ENCODE measurements at regions not wholly inside any gene's neighbourhood (a gene's known extent, or its start where the extent isn't known, plus 50 kb on each side); places are given as distances from the start of the nearest gene placed in this dataset.
"Not testable (repeated sequence)": the region's sequence is repeated elsewhere in the genome, so short reads cannot be mapped to it uniquely, and the experiment has no call there.

DNA sequence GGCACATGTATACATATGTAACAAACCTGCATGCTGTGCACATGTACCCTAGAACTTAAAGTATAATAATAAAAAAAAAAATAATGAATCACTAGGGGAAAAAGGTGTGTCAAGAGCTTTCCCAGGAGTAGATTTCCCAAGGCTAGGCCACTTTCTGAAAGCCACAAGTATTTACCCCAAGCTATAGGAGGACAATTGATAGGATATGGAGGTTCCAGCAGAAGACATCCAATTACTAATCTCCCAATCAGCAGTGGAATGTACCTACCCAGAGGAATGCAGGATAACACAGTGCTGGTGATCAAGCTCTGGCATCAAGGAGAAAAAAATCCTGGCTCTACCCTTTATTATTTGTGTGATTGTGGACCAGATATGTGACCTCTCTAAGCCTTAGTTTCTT is 562.7 kb downstream of the RFPL4B start:
- no peak overlapping the region for H3K4me3 ChIP-seq (ENCODE audit: low read length in 2 of 2)
- no peak for DNase-seq (ENCODE audit: low read depth in 6 of 9, low spot score in 9 of 9)

DNA sequence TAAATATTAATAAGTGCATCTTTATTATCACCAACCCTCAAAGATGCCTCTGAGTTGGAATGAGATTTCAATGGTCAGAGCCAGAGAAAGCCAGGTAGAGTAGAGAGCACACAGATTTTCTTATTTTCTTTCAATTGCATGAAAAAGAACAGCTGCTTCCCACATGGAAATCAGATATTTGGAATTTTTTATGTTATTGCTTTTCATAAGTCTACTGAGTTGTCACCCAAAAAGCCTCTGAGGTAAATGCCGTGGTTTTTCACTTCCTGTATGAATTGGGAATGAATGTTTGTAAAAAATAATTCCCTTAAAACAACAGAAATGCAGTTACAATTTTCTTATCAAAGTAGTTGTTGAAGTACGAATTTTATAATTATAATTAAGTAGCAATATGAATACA is 563.1 kb downstream of the RFPL4B start:
- no peaks in the 10 kb centered on the region for H3K4me1 ChIP-seq (ENCODE audit: control insufficient read depth in 2 of 2, insufficient read depth in 2 of 2, low read length in 2 of 2)
- H3K27me3 ChIP-seq (ENCODE audit: control insufficient read depth in 2 of 2, insufficient read depth in 1 of 2, low read length in 1 of 2): no peaks in the 10 kb centered on the region
- DNase-seq (ENCODE audit: low read depth in 6 of 9, low spot score in 9 of 9): no peak
- no peak overlapping the region for H3K4me3 ChIP-seq (ENCODE audit: low read length in 2 of 2)
- no peaks in the 10 kb centered on the region for H3K36me3 ChIP-seq (ENCODE audit: control insufficient read depth in 2 of 2, insufficient read depth in 2 of 2, low read length in 1 of 2)
- 39% methylated on average over 2 of the region's 2 CpGs for WGBS
- H3K27ac ChIP-seq (ENCODE audit: low read depth in 1 of 2, low read length in 1 of 2): no peak overlapping the region
- no peaks in the 10 kb centered on the region for H3K9me3 ChIP-seq (ENCODE audit: control insufficient read depth in 2 of 2, insufficient read depth in 1 of 2, low read length in 1 of 2)

More for the DNA sequence above, 562.7 kb downstream of the RFPL4B start:
- H3K4me1 ChIP-seq (ENCODE audit: control insufficient read depth in 2 of 2, insufficient read depth in 2 of 2, low read length in 2 of 2): no peaks in the 10 kb centered on the region
- H3K27ac ChIP-seq (ENCODE audit: low read depth in 1 of 2, low read length in 1 of 2): no peak overlapping the region
- H3K27me3 ChIP-seq (ENCODE audit: control insufficient read depth in 2 of 2, insufficient read depth in 1 of 2, low read length in 1 of 2): no peaks in the 10 kb centered on the region
- no peaks in the 10 kb centered on the region for H3K36me3 ChIP-seq (ENCODE audit: control insufficient read depth in 2 of 2, insufficient read depth in 2 of 2, low read length in 1 of 2)
- H3K9me3 ChIP-seq (ENCODE audit: control insufficient read depth in 2 of 2, insufficient read depth in 1 of 2, low read length in 1 of 2): no peaks in the 10 kb centered on the region

DNA sequence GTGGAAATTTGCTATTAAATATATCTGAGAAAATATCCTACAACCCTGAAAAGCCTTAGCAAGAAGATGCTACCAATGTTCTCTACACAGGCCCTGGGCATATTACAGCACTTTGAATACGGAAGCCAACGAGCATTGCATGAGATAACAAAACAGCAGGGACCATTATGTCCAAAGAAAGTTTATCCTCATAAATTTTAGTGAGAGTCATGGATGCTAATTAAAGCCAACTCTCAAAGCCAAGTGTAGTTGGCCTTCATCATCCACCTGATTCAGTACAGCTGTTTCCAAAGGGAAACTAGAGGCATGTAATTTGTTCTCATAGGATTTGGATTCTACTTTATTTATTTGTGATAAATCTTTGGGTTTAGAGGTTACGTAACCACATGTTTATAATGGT is 564.8 kb downstream of the RFPL4B start:
- Histone ChIP-seq H3K36me3 (ENCODE audit: control insufficient read depth in 2 of 2, insufficient read depth in 2 of 2, low read length in 1 of 2) (no peaks in the 10 kb centered on the region), H3K4me1 (ENCODE audit: control insufficient read depth in 2 of 2, insufficient read depth in 2 of 2, low read length in 2 of 2) (no peaks in the 10 kb centered on the region), H3K4me3 (ENCODE audit: low read length in 2 of 2) (no peak overlapping the region), H3K27ac (ENCODE audit: low read depth in 1 of 2, low read length in 1 of 2) (no peak overlapping the region), H3K9me3 (ENCODE audit: control insufficient read depth in 2 of 2, insufficient read depth in 1 of 2, low read length in 1 of 2) (no peaks in the 10 kb centered on the region), H3K27me3 (ENCODE audit: control insufficient read depth in 2 of 2, insufficient read depth in 1 of 2, low read length in 1 of 2) (no peaks in the 10 kb centered on the region)
- WGBS: 76% methylated on average over 3 of the region's 3 CpGs
- DNase-seq (ENCODE audit: low read depth in 6 of 9, low spot score in 9 of 9): no peak

DNA sequence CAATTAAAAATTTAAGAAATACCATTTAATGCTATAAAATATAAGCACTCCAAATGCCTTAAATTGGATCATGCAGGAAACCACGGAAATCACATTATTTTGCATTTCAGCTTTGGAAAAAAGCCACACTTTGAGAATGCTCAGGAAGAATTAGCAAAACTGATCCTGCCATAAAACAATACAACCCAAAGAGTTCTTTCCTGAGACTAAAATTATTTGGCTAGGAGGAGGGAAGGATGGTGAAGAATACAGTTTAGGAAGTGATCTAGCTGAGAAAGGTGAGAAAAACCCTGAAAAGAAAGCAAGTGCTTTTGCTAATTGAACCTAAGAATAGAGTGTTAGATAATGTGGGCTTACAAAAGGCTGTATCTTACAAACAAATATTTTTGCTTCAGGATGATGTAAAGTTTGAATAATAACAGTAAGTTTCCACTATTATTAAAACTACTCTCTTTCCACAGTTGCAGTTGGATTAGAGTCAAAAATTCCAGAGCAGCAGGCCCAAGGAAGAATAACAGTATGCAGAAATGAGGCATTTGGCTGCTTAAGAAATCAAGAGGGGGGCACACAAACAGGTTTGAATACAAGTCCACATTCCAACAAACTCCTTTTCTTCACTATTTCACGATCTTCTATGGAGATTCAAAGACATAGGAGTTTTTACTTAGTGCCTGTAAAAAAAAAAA is 565.4 kb downstream of the RFPL4B start:
- no peak for DNase-seq (ENCODE audit: low read depth in 6 of 9, low spot score in 9 of 9)
- Histone ChIP-seq H3K36me3 (ENCODE audit: control insufficient read depth in 2 of 2, insufficient read depth in 2 of 2, low read length in 1 of 2) (no peaks in the 10 kb centered on the region), H3K4me1 (ENCODE audit: control insufficient read depth in 2 of 2, insufficient read depth in 2 of 2, low read length in 2 of 2) (no peaks in the 10 kb centered on the region), H3K27me3 (ENCODE audit: control insufficient read depth in 2 of 2, insufficient read depth in 1 of 2, low read length in 1 of 2) (no peaks in the 10 kb centered on the region), H3K9me3 (ENCODE audit: control insufficient read depth in 2 of 2, insufficient read depth in 1 of 2, low read length in 1 of 2) (no peaks in the 10 kb centered on the region), H3K4me3 (ENCODE audit: low read length in 2 of 2) (no peak overlapping the region), H3K27ac (ENCODE audit: low read depth in 1 of 2, low read length in 1 of 2) (no peak overlapping the region)
- 83% methylated on average over 2 of the region's 2 CpGs for WGBS

DNA sequence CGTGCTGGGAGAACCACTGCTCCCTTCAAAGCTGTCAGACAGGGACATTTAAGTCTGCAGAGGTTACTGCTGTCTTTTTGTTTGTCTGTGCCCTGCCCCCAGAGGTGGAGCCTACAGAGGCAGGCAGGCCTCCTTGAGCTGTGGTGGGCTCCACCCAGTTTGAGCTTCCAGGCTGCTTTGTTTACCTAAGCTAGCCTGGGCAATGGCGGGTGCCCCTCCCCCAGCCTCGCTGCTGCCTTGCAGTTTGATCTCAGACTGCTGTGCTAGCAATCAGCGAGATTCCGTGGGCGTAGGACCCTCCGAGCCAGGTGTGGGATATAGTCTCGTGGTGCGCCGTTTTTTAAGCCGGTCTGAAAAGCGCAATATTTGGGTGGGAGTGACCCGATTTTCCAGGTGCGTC is 572.6 kb downstream of the RFPL4B start:
- not testable (repeated sequence) for H3K4me3 ChIP-seq (ENCODE audit: low read length in 2 of 2); H3K9me3 ChIP-seq (ENCODE audit: control insufficient read depth in 2 of 2, insufficient read depth in 1 of 2, low read length in 1 of 2); H3K27me3 ChIP-seq (ENCODE audit: control insufficient read depth in 2 of 2, insufficient read depth in 1 of 2, low read length in 1 of 2); DNase-seq (ENCODE audit: low read depth in 6 of 9, low spot score in 9 of 9); H3K27ac ChIP-seq (ENCODE audit: low read depth in 1 of 2, low read length in 1 of 2); H3K4me1 ChIP-seq (ENCODE audit: control insufficient read depth in 2 of 2, insufficient read depth in 2 of 2, low read length in 2 of 2); H3K36me3 ChIP-seq (ENCODE audit: control insufficient read depth in 2 of 2, insufficient read depth in 2 of 2, low read length in 1 of 2)
- 86% methylated on average over 5 of the region's 14 CpGs for WGBS

DNA sequence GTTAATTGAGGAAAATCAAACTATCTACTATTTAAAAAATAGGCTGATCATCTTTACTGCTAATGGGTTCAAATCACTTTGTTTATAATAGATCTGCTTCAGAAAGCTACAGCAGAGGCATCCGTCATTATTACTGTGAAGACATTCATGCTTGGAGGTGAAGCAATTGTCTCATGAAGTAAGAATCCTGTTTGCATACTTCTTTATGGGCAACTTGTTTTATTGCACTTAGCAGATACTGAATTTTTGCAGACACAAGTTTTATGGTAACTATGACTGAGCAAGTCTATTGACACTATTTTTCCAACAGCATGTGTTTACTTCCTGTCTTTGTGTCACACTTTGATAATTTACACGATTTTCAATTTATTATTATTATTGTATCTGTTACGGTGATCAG is 573.9 kb downstream of the RFPL4B start:
- H3K4me1 ChIP-seq (ENCODE audit: control insufficient read depth in 2 of 2, insufficient read depth in 2 of 2, low read length in 2 of 2): no peaks in the 10 kb centered on the region
- no peaks in the 10 kb centered on the region for H3K36me3 ChIP-seq (ENCODE audit: control insufficient read depth in 2 of 2, insufficient read depth in 2 of 2, low read length in 1 of 2)
- H3K4me3 ChIP-seq (ENCODE audit: low read length in 2 of 2): no peak overlapping the region
- H3K27ac ChIP-seq (ENCODE audit: low read depth in 1 of 2, low read length in 1 of 2): no peak overlapping the region
- no peak for DNase-seq (ENCODE audit: low read depth in 6 of 9, low spot score in 9 of 9)
- WGBS: 95% methylated on average over 3 of the region's 3 CpGs
- no peaks in the 10 kb centered on the region for H3K27me3 ChIP-seq (ENCODE audit: control insufficient read depth in 2 of 2, insufficient read depth in 1 of 2, low read length in 1 of 2)
- no peaks in the 10 kb centered on the region for H3K9me3 ChIP-seq (ENCODE audit: control insufficient read depth in 2 of 2, insufficient read depth in 1 of 2, low read length in 1 of 2)

DNA sequence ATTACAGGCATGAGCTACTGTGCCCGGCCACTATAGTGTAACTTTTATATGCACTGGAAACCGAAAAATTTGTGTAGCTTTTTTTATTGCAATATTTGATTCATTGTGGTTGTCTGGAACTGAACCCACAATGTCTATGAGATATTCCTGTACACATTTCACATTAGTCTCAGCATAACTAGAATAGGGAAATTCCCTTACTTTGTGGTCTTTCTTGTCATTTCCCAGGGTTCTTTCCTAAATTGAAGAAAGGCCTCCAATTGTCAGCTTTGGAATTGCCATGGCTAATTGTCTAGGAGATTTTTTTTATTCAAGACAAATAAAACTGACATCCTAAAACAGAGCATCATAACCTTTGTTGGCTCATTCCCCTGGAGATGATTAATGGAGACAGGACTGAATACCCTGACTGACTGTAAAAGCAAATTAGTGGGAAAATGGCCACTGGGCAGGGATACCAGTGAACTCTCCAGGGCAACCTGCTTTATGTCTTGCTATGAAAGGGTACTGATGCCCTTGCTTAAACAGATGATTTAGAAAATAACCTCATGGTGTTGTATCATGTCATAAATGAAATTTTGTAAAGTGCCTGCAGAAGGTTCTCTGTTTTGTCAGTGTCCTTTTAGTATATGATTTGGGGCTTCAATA is 576.9 kb downstream of the RFPL4B start:
- H3K27ac ChIP-seq (ENCODE audit: low read depth in 1 of 2, low read length in 1 of 2): no peak overlapping the region
- WGBS: 95% methylated on average over 2 of the region's 2 CpGs
- H3K4me3 ChIP-seq (ENCODE audit: low read length in 2 of 2): no peak overlapping the region
- no peaks in the 10 kb centered on the region for H3K9me3 ChIP-seq (ENCODE audit: control insufficient read depth in 2 of 2, insufficient read depth in 1 of 2, low read length in 1 of 2)
- H3K27me3 ChIP-seq (ENCODE audit: control insufficient read depth in 2 of 2, insufficient read depth in 1 of 2, low read length in 1 of 2): no peaks in the 10 kb centered on the region
- no peaks in the 10 kb centered on the region for H3K4me1 ChIP-seq (ENCODE audit: control insufficient read depth in 2 of 2, insufficient read depth in 2 of 2, low read length in 2 of 2)
- DNase-seq (ENCODE audit: low read depth in 6 of 9, low spot score in 9 of 9): no peak
- H3K36me3 ChIP-seq (ENCODE audit: control insufficient read depth in 2 of 2, insufficient read depth in 2 of 2, low read length in 1 of 2): no peaks in the 10 kb centered on the region

DNA sequence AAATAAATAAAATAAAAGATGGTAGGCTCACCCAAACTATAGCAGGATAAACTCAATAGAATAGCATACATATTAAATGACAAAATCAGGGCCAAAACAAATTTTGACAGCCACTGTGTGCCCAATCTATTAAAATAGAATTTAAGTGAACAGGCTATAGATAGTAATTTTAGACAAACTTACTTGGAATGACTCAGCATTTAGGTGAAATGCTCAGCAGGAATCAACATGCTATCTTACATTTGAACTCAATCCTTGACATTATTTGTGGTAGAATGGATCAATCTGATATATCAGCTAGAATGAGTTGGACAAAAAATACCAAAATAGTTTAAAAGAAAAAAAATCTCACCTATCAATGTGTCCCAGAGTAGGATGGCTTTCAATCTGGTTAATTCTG is 578.6 kb downstream of the RFPL4B start:
- no peak for DNase-seq (ENCODE audit: low read depth in 6 of 9, low spot score in 9 of 9)
- Histone ChIP-seq H3K27me3 (ENCODE audit: control insufficient read depth in 2 of 2, insufficient read depth in 1 of 2, low read length in 1 of 2) (no peaks in the 10 kb centered on the region), H3K9me3 (ENCODE audit: control insufficient read depth in 2 of 2, insufficient read depth in 1 of 2, low read length in 1 of 2) (no peaks in the 10 kb centered on the region), H3K4me1 (ENCODE audit: control insufficient read depth in 2 of 2, insufficient read depth in 2 of 2, low read length in 2 of 2) (no peaks in the 10 kb centered on the region), H3K4me3 (ENCODE audit: low read length in 2 of 2) (no peak overlapping the region), H3K27ac (ENCODE audit: low read depth in 1 of 2, low read length in 1 of 2) (no peak overlapping the region), H3K36me3 (ENCODE audit: control insufficient read depth in 2 of 2, insufficient read depth in 2 of 2, low read length in 1 of 2) (no peaks in the 10 kb centered on the region)

DNA sequence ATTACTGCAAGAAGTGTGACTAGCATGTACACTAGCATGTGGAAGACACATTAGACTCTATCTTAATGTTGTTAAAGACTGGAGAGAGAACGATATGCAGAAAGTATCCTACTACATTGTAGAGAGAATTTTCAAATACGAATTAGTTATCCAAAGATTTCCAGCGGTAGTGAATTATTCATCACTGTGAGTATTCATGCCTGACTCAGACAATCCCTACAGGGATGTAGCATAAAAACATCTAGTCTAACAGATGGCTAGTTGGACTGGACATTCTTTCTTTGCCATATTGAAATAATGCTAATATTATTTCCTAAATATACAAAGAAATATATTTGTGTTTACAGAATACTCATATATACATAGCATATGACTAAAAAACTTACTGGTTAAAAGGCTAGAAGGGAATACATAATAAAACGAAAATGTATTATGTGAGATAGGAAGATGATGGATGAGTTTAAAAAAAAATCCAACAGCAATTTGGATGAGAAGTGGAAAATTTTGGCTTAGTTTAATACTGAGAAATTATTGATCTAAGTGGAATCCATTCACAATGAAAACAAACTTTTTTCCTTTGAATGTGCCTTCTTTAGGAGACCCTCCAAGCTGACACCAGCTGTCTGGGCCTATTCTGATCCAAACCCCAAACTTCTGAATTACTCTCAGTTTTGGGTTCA is 580.7 kb downstream of the RFPL4B start:
- H3K27ac ChIP-seq (ENCODE audit: low read depth in 1 of 2, low read length in 1 of 2): no peak overlapping the region
- H3K27me3 ChIP-seq (ENCODE audit: control insufficient read depth in 2 of 2, insufficient read depth in 1 of 2, low read length in 1 of 2): no peaks in the 10 kb centered on the region
- H3K36me3 ChIP-seq (ENCODE audit: control insufficient read depth in 2 of 2, insufficient read depth in 2 of 2, low read length in 1 of 2): no peaks in the 10 kb centered on the region
- WGBS: 94% methylated on average over 4 of the region's 4 CpGs
- DNase-seq (ENCODE audit: low read depth in 6 of 9, low spot score in 9 of 9): no peak
- H3K4me1 ChIP-seq (ENCODE audit: control insufficient read depth in 2 of 2, insufficient read depth in 2 of 2, low read length in 2 of 2): no peaks in the 10 kb centered on the region
- no peak overlapping the region for H3K4me3 ChIP-seq (ENCODE audit: low read length in 2 of 2)
- no peaks in the 10 kb centered on the region for H3K9me3 ChIP-seq (ENCODE audit: control insufficient read depth in 2 of 2, insufficient read depth in 1 of 2, low read length in 1 of 2)

Measured in thymus (tissue), 11 donors.